GM19193 (cell line): ENCODE measurements at regions not wholly inside any gene's neighbourhood (a gene's known extent, or its start where the extent isn't known, plus 50 kb on each side); places are given as distances from the start of the nearest gene placed in this dataset.

ENCODE experiments used
- POLR2A ChIP-seq: IDR thresholded peaks from 4 replicates; pipeline ENCODE4 v1.6.1; 2011; ENCODE audit not compliant: insufficient read depth, insufficient read length; ENCODE audit errors: extremely low read depth

GRCh38 chr9:105046907-105047741 is 119.2 kb upstream of the ABCA1 start:
- TF ChIP-seq POLR2A = no peak

GRCh38 chr9:105047742-105048041 is 119.7 kb upstream of the ABCA1 start:
- no peak for TF ChIP-seq POLR2A

GRCh38 chr9:105048331-105048730 is 120.4 kb upstream of the ABCA1 start:
- no peak for TF ChIP-seq POLR2A

GRCh38 chr9:105050296-105050695 is 122.3 kb upstream of the ABCA1 start:
- TF ChIP-seq POLR2A = no peak

- TF ChIP-seq POLR2A = no peak
Observed at GRCh38 chr9:105051897-105052296, 123.9 kb upstream of the ABCA1 start.

- TF ChIP-seq POLR2A = no peak
Observed at GRCh38 chr9:105052346-105052745, 124.4 kb upstream of the ABCA1 start.

GRCh38 chr9:105053209-105053652 is 125.3 kb upstream of the ABCA1 start:
- no peak for TF ChIP-seq POLR2A

GRCh38 chr9:105054491-105054890 is 126.5 kb upstream of the ABCA1 start:
- no peak for TF ChIP-seq POLR2A

GRCh38 chr9:105055917-105056316 is 128.0 kb upstream of the ABCA1 start:
- no peak for TF ChIP-seq POLR2A

GRCh38 chr9:105057551-105057950 is 129.6 kb upstream of the ABCA1 start:
- no peak for TF ChIP-seq POLR2A

GRCh38 chr9:105059252-105059651 is 131.3 kb upstream of the ABCA1 start:
- TF ChIP-seq POLR2A = no peak

GRCh38 chr9:105062222-105062855 is 134.4 kb upstream of the ABCA1 start:
- no peak for TF ChIP-seq POLR2A

GRCh38 chr9:105064248-105065097 is 136.5 kb upstream of the ABCA1 start:
- no peak for TF ChIP-seq POLR2A

GRCh38 chr9:105065098-105066088 is 137.4 kb upstream of the ABCA1 start:
- no peak for TF ChIP-seq POLR2A

GRCh38 chr9:105066275-105066865 is 138.4 kb upstream of the ABCA1 start:
- no peak for TF ChIP-seq POLR2A
